Tibial nerve (tissue), 4 donors: ENCODE measurements at regions not wholly inside any gene's neighbourhood (a gene's known extent, or its start where the extent isn't known, plus 50 kb on each side); places are given as distances from the start of the nearest gene placed in this dataset.

Source experiments
- DNase-seq, 2 donors: peaks; one replicate each; pipeline ENCODE4 v3.0.0-alpha.2; 2019; ENCODE audit warnings: low spot score in 2 of 2
- H3K27ac ChIP-seq, 4 donors: fragments of 200-600 bp; sonication (generic) in 3 of 4; one replicate each; pipeline ENCODE4 v1.5.1; 2017 to 2019; ENCODE audit warnings: mild to moderate bottlenecking in 1 of 4
- H3K27me3 ChIP-seq, 2 donors: fragments of 200-600 bp; sonication (generic) in 1 of 2; one replicate each; pipeline versions ENCODE4 v1.5.1 to v1.6.0; 2017 to 2019
- H3K36me3 ChIP-seq, 3 donors: fragments of 200-600 bp; sonication (generic); one replicate each; pipeline ENCODE4 v1.5.1; 2018 to 2019
- H3K4me1 ChIP-seq, 4 donors: fragments of 200-600 bp; sonication (generic) in 3 of 4; one replicate each; pipeline ENCODE4 v1.5.1; 2017 to 2019
- H3K4me3 ChIP-seq, 4 donors: fragments of 200-600 bp; sonication (generic) in 3 of 4; one replicate each; pipeline ENCODE4 v1.5.1; 2017 to 2019; ENCODE audit warnings: mild to moderate bottlenecking in 1 of 4, moderate library complexity in 1 of 4
- H3K9me3 ChIP-seq, 4 donors: fragments of 200-600 bp; sonication (generic) in 3 of 4; one replicate each; pipeline ENCODE4 v1.5.1; 2017 to 2019
- CTCF ChIP-seq, 5 experiments: fragments of 200-600 bp in 3 of 5; fragments of 450-650 bp in 2 of 5; sonication (generic) in 3 of 5; IDR thresholded peaks; one replicate each; pipeline ENCODE4 v1.5.1; 2016 to 2019; ENCODE audit warnings: antibody characterized with exemption in 5 of 5, mild to moderate bottlenecking in 3 of 5, moderate library complexity in 2 of 5
- EP300 ChIP-seq, 2 donors: sonication (generic); formaldehyde crosslinking; IDR thresholded peaks; one replicate each; pipeline ENCODE4 v1.6.1; 2017; ENCODE audit warnings: antibody characterized with exemption in 2 of 2, mild to moderate bottlenecking in 1 of 2
- POLR2A ChIP-seq, 2 donors: fragments of 450-650 bp; IDR thresholded peaks; one replicate each; pipeline ENCODE4 v1.6.1; 2017; ENCODE audit warnings: antibody characterized with exemption in 2 of 2, mild to moderate bottlenecking in 2 of 2, moderate library complexity in 2 of 2
- WGBS, 2 donors: methylation state at CpG; one replicate each; pipeline ENCODE4 v1.1.5; 2018; 5-methylcytosine and 5-hydroxymethylcytosine counted together

DNA sequence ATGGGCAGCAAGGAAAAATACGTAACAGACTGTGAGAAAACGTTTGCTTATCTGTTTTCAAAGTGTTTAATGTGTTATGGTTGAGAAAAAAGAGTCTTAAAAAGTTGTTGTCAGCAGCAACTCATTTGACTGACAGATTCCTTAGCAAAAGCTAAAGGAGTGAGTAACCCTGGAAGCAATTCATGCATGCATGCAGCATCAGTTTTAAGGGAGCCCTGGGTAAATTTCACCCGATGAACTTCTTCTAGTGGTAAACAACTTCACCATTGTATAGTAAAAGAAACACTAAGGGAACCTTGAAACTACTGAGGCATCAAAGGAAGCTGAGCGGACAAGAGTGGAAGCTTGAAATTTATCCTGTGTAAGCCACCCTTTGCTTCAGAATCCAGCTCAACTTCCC lies 583.2 kb upstream of the INTU start:
- WGBS, 2 donors: 60 to 62% methylated on average over 4 of the region's 4 CpGs
- H3K4me1 ChIP-seq: no peaks in the 10 kb centered on the region
- DNase-seq: no peak
- no peak for TF ChIP-seq CTCF (IDR thresholded peaks at IDR 0.05)
- TF ChIP-seq EP300 (IDR thresholded peaks at IDR 0.05): no peak
- TF ChIP-seq POLR2A (IDR thresholded peaks at IDR 0.05): no peak
- no peaks in the 10 kb centered on the region for H3K27me3 ChIP-seq
- no peaks in the 10 kb centered on the region for H3K9me3 ChIP-seq
- H3K27ac ChIP-seq: no peak overlapping the region
- no peaks in the 10 kb centered on the region for H3K36me3 ChIP-seq
- no peak overlapping the region for H3K4me3 ChIP-seq

GRCh38 chr4:127052742-127053141 lies 580.0 kb upstream of the INTU start:
- H3K36me3 ChIP-seq: no peaks in the 10 kb centered on the region
- H3K27ac ChIP-seq: no peak overlapping the region
- TF ChIP-seq EP300 (IDR thresholded peaks at IDR 0.05) (no peak), POLR2A (IDR thresholded peaks at IDR 0.05) (no peak), CTCF (IDR thresholded peaks at IDR 0.05) (no peak)
- H3K9me3 ChIP-seq: peaks cover 0 to 19% (median 8%) of the 10 kb centered on the region in 4 donors
- H3K27me3 ChIP-seq: no peaks in the 10 kb centered on the region
- H3K4me3 ChIP-seq: no peak overlapping the region
- DNase-seq: no peak
- H3K4me1 ChIP-seq: no peaks in the 10 kb centered on the region
- WGBS, 2 donors: 94% methylated on average over 1 of the region's 1 CpG

GRCh38 chr4:127055357-127055756 lies 577.4 kb upstream of the INTU start:
- no peak overlapping the region for H3K4me3 ChIP-seq
- no peak for DNase-seq
- no peaks in the 10 kb centered on the region for H3K36me3 ChIP-seq
- no peaks in the 10 kb centered on the region for H3K4me1 ChIP-seq
- WGBS, 2 donors: 38% methylated on average over 1 of the region's 1 CpG
- no peaks in the 10 kb centered on the region for H3K27me3 ChIP-seq
- TF ChIP-seq EP300 (IDR thresholded peaks at IDR 0.05) (no peak), POLR2A (IDR thresholded peaks at IDR 0.05) (no peak), CTCF (IDR thresholded peaks at IDR 0.05) (no peak)
- H3K27ac ChIP-seq: no peak overlapping the region
- peaks cover 0 to 22% (median 8%) of the 10 kb centered on the region in 4 donors for H3K9me3 ChIP-seq

DNA sequence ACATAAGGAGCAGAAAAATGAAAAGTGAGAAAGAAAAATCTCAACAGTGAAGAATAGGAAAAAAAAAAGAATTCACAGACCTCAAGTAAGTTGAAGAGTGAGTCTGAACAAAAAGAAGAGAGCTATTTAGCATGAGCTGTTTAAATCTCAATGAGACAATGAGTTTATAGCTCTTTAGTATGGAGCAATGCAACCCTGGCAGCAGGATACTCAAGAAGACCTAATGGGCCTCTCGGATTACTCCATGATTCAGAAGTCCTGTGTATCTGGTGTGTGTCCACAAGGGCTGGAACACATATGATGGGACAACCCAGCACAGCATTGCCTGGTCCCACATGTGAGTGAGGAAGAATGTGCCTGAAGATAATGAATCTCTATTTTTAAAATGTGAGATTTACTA lies 563.1 kb upstream of the INTU start:
- Histone ChIP-seq H3K4me3 (no peak overlapping the region), H3K4me1 (no peaks in the 10 kb centered on the region), H3K9me3 (no peaks in the 10 kb centered on the region), H3K36me3 (no peaks in the 10 kb centered on the region), H3K27me3 (no peaks in the 10 kb centered on the region), H3K27ac (no peak overlapping the region)
- no peak for DNase-seq
- TF ChIP-seq CTCF (IDR thresholded peaks at IDR 0.05) (no peak), POLR2A (IDR thresholded peaks at IDR 0.05) (no peak), EP300 (IDR thresholded peaks at IDR 0.05) (no peak)
- WGBS, 2 donors: 65 to 77% methylated on average over 1 of the region's 1 CpG

- Histone ChIP-seq H3K9me3 (no peaks in the 10 kb centered on the region), H3K27ac (no peak overlapping the region), H3K27me3 (no peaks in the 10 kb centered on the region), H3K4me3 (no peak overlapping the region), H3K4me1 (no peaks in the 10 kb centered on the region), H3K36me3 (no peaks in the 10 kb centered on the region)
- TF ChIP-seq EP300 (IDR thresholded peaks at IDR 0.05): no peak
- no peak for TF ChIP-seq CTCF (IDR thresholded peaks at IDR 0.05)
- TF ChIP-seq POLR2A (IDR thresholded peaks at IDR 0.05): no peak
- no peak for DNase-seq
- WGBS, 2 donors: 49 to 57% methylated on average over 1 of the region's 1 CpG
These were observed 561.3 kb upstream of the INTU start for GRCh38 chr4:127071443-127071842.
